ENCODE measurements at regions not wholly inside any gene's neighbourhood (a gene's known extent, or its start where the extent isn't known, plus 50 kb on each side); places are given as distances from the start of the nearest gene placed in this dataset.
"Not testable (repeated sequence)": the region's sequence is repeated elsewhere in the genome, so short reads cannot be mapped to it uniquely, and the experiment has no call there.

DNA sequence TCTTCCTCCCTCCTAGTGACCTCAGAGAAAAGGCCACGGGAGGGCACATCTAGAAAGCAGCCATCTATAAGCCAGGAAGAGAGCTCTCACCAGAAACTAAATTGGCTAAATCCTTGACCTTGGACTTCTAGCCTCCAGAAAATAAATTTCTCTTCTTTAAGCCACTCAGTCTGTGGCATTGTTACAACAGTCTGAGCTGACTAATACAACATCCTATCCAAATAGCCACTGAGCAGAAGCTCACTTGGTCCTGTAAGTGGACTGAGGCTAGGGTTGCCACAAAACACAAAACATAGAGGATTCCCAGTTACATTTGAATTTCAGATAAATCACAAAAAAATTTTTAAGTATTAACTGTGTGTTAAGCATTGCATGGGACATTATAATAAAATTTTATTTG, 383.4 kb downstream of the MLLT3 start:
- DNase-seq: no peak

GRCh38 chr9:20237686-20238085, 384.6 kb downstream of the MLLT3 start:
- DNase-seq: no peak

- DNase-seq: no peak
Observed at GRCh38 chr9:20236676-20237075, 385.6 kb downstream of the MLLT3 start.

GRCh38 chr9:20235206-20235605, 387.1 kb downstream of the MLLT3 start:
- DNase-seq: not testable (repeated sequence)

DNA sequence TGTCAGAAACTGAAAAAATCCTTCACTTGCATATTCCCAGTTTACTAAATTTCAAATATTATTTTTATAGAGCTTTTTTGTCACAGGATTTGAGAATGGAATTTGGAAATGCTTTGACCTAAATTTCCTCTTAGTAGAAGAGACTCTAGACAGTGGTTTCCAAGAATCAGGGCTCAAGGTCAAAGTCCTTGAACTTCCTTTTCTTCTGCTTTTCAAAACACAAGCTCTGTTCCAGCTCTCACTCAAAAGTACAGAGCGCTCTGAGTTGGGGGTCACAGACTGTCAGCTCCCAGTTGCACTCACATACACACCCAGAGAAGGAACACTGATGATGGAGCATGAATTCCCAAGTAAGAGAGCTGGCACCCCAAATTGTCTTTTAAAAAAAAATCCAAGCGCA, 394.2 kb downstream of the MLLT3 start:
- DNase-seq: no peak

GRCh38 chr9:20227166-20227874, 395.0 kb downstream of the MLLT3 start:
- DNase-seq: no peak

DNA sequence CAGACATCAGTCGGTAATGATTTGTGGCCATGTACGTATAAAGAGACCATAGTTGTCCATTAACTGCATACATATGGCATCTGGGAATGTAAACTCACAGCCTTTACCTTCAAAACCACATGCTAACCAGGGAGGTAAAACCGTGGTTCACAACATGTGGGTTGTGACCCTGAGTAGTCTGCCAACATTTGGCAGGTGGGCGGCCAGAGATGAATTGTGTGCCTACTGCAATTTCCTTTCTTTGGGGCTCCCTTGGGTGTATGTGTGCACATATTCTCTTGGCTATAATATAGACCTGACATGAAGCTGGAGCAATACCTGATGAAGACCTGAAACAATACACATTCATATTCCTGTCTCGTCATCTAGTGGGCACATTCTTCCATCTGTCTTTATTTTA, 396.0 kb downstream of the MLLT3 start:
- no peak for DNase-seq

DNA sequence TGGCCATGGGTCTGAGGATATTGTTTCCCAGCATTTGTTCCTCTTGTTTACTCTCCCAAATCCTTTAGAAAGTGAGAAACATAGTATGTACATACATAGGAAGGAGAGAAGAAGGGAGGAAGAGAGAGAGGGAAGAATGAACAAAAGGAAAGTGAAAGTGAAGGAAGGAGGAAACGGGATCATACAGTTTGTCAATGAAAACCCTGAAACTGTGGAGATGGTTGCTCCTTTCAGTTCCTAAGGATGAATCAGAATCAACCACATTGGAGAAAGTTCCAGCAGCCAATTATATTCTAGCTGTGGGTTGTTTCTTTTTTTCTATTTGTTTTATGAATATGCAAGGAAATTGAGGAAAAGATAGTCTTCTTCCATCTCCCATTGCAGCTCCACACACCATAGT, 396.5 kb downstream of the MLLT3 start:
- DNase-seq: no peak

GRCh38 chr9:20224756-20225155, 397.5 kb downstream of the MLLT3 start:
- DNase-seq: no peak

- DNase-seq: no peak
Observed at GRCh38 chr9:20220286-20220685, 402.0 kb downstream of the MLLT3 start.

- DNase-seq: no peak
Observed at GRCh38 chr9:20219437-20219836, 402.9 kb downstream of the MLLT3 start.

- DNase-seq: no peak
Observed at GRCh38 chr9:20217596-20217995, 404.7 kb downstream of the MLLT3 start.

GRCh38 chr9:20216438-20216837, 405.9 kb downstream of the MLLT3 start:
- DNase-seq: no peak

- no peak for DNase-seq
Observed at GRCh38 chr9:20215552-20215951, 406.7 kb downstream of the MLLT3 start.

- no peak for DNase-seq
Observed at GRCh38 chr9:20212806-20213205, 409.5 kb downstream of the MLLT3 start.

DNA sequence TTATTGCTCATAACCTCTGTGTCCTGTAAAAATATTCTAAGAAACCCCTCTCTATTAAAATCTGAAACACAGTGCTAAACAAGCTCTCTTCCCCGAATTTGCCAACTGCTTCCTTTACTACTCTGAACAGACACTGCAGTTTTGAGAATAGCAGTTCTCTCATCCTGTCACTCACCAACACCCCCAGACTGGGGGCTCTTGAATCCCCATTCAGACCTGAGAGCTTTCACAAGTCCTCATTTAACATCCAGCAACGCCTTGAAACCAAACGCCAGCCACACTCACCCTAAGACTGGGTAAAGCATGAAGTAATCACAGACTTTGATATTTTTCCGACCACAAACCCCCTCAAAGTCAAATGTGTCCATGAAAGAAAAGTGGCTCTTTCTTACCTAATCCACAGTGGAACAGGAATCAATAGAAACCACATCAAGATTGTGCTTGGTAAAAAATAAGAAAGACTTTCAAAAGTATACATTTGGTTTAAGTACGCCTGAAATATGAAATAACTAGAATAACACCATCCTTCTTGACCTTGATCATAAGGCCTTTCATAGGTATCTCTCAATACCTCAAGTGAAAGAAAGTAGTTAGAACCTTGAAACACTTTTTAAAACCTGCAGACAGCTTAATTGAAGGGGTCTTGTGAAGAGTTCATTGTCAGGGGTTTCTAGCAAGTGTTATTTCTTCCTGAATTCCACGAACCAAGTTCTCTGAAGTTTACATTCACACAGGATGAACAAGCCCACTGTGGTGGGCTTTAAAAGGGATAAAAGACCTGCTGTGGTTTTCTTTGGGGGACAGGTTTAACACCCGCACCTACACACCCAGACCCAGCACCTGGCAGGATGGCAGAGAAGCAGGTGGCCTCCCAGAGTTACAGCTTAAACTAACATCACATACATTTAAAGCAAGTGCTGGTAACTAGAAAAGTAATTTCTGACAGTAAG, 412.6 kb downstream of the MLLT3 start:
- no peak for DNase-seq

DNA sequence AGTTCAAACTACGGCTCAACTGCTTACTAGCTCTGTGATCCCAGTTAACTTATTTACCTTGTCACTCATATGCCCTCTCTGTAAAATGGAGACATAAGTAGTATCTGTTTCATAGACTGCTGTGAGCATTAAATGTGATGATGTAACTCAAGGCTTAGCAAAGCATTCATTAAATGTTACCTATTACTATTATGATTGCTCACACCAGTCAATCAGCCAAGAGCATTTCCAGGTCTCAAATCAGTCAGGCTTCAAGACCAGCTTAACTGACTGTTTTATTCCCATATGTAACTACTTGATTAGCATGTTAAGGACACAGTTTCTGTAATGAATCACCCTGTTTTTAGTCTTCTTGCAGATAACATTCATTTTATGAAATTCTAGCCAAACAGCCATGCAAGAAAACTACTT, 413.3 kb downstream of the MLLT3 start:
- DNase-seq: no peak

DNA sequence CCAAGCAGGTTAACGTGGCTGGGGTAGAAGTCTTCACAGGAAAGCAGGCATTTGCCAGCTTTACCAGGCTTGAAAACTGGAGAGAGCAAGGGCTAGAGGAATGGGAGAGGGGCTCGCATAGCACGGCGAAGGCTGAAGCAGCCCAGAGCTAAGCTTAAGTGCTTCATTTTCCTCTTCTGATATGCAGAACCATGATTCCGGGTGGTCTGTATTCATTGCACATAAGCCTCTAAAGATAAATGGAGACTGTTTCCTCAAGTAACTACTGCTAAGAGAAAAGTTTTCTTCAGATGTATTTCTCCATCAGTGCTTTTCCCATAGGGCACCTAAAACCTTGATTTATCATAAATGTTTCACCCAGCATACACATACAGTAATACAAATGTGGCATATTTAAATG, 414.1 kb downstream of the MLLT3 start:
- no peak for DNase-seq

GRCh38 chr9:20207176-20207575, 415.1 kb downstream of the MLLT3 start:
- no peak for DNase-seq

DNA sequence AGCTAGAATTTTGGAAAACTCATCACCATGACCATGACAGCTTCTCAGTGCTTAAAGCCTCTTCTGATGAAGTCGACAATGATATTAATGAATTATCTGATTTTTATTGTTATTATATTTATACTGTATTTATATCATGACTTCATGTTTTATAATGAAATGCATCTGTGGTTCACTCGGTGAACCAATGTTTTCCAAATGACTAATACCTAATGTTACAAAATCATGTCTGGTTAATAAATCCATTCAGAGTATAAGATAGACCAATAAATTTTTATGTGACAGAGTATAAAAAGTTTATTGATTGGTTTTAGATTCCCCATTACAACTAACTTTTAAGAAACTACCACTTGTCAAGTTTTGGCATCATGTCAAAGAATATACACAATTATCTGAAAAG, 416.5 kb downstream of the MLLT3 start:
- DNase-seq: no peak

DNA sequence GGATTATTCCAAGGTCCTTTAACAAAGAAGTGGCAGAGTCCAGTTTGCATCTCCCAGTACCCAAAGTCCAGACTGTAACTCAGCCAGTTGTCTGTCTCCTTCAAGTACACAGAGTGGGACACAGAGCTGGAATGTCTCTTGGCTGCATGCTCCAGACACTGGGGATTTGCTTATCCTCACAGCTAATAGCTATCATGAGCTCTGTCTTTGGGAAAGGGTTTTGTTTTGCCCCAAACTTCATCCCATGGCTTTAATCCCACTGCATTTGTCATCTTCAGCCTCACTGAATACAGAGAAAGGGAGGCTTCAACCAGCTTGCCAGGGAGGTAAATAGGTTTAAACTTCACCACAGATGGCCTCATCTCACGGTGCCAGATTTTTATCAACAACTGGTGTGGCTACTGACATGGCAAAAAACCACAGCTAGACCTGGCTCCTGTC, 412.2 kb upstream of the SLC24A2 start:
- no peak for DNase-seq

DNA sequence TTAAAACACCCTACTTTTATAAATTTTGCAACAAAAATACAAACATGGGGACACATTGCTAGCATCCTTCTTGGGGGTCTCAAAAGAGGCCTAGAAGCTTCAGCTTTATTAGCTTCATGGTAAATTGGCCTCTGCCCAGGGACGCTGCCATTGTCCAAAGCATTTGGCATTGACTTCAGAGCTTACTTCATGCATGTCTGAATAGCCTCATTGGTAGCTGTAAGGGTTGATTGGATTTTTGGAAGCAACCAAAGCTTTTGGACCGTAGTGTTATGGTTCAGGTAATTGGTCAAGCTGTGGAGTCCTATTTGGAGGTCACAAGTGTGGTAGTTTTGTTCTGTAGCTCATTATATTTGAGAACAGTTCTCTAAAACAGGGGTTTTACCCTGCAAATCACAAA, 411.7 kb upstream of the SLC24A2 start:
- DNase-seq: no peak

DNA sequence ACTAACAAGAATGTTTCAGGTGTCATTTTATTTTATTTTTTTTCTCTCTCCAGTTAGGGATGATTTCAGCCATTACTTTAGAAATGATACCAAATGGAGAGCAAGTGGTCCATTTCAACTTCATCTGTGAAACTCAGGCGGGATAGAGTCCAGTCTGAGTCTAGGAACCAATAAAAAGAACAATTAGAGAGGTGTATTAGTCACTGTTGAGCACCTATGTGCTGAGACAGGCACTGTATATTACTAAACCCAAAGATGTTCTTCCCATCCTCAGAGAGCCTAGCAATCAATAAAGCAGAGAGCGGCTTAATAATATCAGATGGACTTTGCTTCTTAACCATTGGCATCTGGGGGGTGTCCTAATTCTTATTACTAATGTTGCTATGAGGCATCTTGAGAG, 410.3 kb upstream of the SLC24A2 start:
- no peak for DNase-seq
